Esophagus (tissue), 2 donors: ENCODE measurements at regions not wholly inside any gene's neighbourhood (a gene's known extent, or its start where the extent isn't known, plus 50 kb on each side); places are given as distances from the start of the nearest gene placed in this dataset.

Experiments
- H3K27ac ChIP-seq, 2 donors: one replicate each; pipeline ENCODE4 v1.5.1; 2013; ENCODE audit warnings: low read depth in 2 of 2, mild to moderate bottlenecking in 2 of 2, inconsistent platforms in 1 of 2, low read length in 1 of 2, moderate library complexity in 1 of 2
- H3K27me3 ChIP-seq, 2 donors: one replicate each; pipeline ENCODE4 v1.6.1; 2013; ENCODE audit warnings: low read length in 2 of 2, control low read depth in 1 of 2, mild to moderate bottlenecking in 1 of 2; ENCODE audit not compliant: insufficient read depth in 2 of 2, control insufficient read depth in 1 of 2
- H3K36me3 ChIP-seq, 2 donors: one replicate each; pipeline ENCODE4 v1.6.1; 2013; ENCODE audit warnings: low read length in 1 of 2; ENCODE audit not compliant: control insufficient read depth in 2 of 2, insufficient read depth in 2 of 2
- H3K4me1 ChIP-seq, 2 donors: one replicate each; pipeline ENCODE4 v1.6.1; 2013; ENCODE audit warnings: low read length in 1 of 2; ENCODE audit not compliant: control insufficient read depth in 2 of 2, insufficient read depth in 2 of 2
- H3K4me3 ChIP-seq, 2 donors: one replicate each; pipeline ENCODE4 v1.5.1; 2013; ENCODE audit warnings: low read length in 2 of 2, mild to moderate bottlenecking in 2 of 2, low read depth in 1 of 2, moderate library complexity in 1 of 2
- H3K9me3 ChIP-seq, 2 donors: one replicate each; pipeline ENCODE4 v1.6.1; 2013; ENCODE audit warnings: mild to moderate bottlenecking in 2 of 2, low read depth in 1 of 2, low read length in 1 of 2, moderate library complexity in 1 of 2; ENCODE audit not compliant: control insufficient read depth in 2 of 2, insufficient read depth in 1 of 2
- WGBS, 2 donors: extraction: QIAGEN DNeasy Blood & Tissue Kit; methylation state at CpG; one replicate each; pipeline ENCODE4 v1.1.7; 2013; 5-methylcytosine and 5-hydroxymethylcytosine counted together
- donor health status: healthy with polysubstance abuse.
- donor health status: Bipolar disorder and iron deficiency.

DNA sequence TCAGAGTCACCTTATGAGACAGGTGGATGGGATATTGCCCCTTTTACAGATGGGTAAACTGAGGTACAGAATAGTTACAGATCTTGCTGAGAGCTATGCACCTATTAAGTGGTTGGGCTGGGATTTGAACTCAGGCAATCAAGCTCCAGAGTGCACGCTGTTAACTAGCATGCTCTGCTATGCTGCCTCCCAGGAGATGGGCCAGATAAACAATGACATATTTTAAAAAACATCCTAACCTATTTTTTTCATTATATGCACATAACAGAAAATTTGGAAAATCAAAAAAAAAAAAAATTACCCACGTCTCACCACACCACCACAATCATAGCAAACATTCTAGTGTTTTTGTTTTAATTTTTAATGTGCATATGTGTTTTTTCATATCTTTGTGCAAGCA lies 123.4 kb upstream of the STC2 start:
- no peaks in the 10 kb centered on the region for H3K9me3 ChIP-seq
- no peak overlapping the region for H3K4me3 ChIP-seq
- no peaks in the 10 kb centered on the region for H3K27me3 ChIP-seq
- H3K4me1 ChIP-seq, result no peaks in the 10 kb centered on the region
- WGBS, 2 donors, result 81 to 92% methylated on average over 2 of the region's 2 CpGs
- no peaks in the 10 kb centered on the region for H3K36me3 ChIP-seq
- H3K27ac ChIP-seq, result no peak overlapping the region

DNA sequence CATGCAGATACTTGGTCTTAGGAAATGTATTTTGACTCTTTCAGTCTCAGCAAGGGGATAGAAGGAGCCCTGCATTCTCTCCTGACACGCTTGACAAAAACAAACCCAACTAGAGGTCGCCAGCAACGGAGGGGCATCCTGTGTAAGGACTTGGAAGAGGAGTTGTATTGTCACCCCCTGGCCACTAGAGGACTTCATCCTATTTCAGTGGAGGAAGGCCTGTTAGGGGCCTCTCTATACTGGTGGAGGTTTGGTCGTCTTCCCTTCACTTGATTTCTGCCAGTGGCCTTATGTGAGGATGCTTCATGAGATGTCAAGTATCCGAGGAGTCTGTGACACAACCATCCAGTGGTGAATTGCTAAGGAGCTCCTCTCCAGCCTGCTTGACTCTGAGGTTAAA lies 122.8 kb upstream of the STC2 start:
- 80 to 81% methylated on average over 5 of the region's 5 CpGs for WGBS, 2 donors
- Histone ChIP-seq H3K36me3 (no peaks in the 10 kb centered on the region), H3K9me3 (no peaks in the 10 kb centered on the region), H3K4me1 (no peaks in the 10 kb centered on the region), H3K27me3 (no peaks in the 10 kb centered on the region), H3K27ac (no peak overlapping the region), H3K4me3 (no peak overlapping the region)

DNA sequence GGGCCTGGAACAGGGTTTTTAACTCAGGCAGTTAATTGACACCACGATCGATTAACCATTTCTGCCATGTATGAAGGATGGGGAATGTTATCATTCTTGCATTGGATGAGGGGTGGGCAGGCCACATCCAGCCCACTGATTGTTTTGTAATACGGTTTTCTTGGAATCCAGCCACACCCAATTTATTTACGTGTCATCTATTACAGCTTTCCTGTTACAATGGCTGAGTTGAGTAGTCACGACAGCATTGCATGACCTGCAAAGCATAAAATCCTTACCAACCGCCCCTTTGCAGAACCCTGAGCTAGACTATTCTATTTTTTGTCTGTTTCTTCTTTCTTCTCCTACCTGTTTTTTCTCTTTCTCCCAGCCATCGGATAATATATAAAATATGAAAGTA lies 122.0 kb upstream of the STC2 start:
- Histone ChIP-seq H3K27ac (no peak overlapping the region), H3K9me3 (no peaks in the 10 kb centered on the region), H3K4me3 (no peak overlapping the region), H3K27me3 (no peaks in the 10 kb centered on the region), H3K4me1 (no peaks in the 10 kb centered on the region), H3K36me3 (no peaks in the 10 kb centered on the region)
- 73 to 83% methylated on average over 7 of the region's 7 CpGs for WGBS, 2 donors

DNA sequence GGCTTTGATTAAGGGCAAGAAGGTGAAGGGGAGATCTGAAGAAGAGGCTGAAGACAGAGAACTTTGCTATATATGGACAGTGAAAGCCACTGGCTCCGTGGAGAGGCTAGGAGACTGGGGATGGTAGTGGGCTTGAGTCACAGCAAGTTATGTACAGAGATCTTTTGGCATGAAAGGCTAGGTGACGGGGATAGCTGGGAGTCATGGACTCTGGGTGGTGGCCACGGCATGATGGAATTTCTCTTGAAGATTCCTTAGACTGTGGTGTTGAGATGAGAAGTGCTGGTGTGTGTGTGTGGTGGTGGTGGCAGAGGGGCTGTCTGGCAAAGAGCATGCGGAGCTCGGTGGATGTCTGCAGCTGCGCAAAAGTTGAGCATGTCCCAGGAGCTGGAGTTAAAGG lies 120.6 kb upstream of the STC2 start:
- Histone ChIP-seq H3K27ac (no peak overlapping the region), H3K9me3 (peaks cover 0 to 2% of the 10 kb centered on the region in 2 donors), H3K4me3 (no peak overlapping the region), H3K36me3 (no peaks in the 10 kb centered on the region), H3K4me1 (no peaks in the 10 kb centered on the region), H3K27me3 (no peaks in the 10 kb centered on the region)
- WGBS, 2 donors, result 88 to 90% methylated on average over 6 of the region's 6 CpGs

DNA sequence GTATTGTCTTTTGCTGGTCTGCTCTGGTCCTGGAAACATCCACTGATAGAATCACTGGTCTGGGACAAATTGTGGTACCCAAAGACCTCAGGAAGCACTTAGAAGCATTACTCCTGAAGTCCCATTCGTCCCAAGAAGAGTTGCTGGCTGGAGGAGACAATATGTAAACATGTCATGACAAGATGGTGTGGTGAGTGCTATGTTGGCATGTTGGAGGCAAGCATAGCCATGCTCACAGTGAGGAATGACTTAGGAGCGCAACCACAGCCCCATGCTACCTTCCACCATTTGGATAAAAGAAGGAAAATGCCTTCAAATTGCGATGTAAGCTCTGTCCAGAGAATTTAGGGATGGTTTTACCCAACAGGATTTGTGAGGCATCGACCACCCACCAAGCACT lies 115.8 kb upstream of the STC2 start:
- WGBS, 2 donors, result 72 to 73% methylated on average over 4 of the region's 4 CpGs
- H3K9me3 ChIP-seq, result peaks cover 0 to 2% of the 10 kb centered on the region in 2 donors

DNA sequence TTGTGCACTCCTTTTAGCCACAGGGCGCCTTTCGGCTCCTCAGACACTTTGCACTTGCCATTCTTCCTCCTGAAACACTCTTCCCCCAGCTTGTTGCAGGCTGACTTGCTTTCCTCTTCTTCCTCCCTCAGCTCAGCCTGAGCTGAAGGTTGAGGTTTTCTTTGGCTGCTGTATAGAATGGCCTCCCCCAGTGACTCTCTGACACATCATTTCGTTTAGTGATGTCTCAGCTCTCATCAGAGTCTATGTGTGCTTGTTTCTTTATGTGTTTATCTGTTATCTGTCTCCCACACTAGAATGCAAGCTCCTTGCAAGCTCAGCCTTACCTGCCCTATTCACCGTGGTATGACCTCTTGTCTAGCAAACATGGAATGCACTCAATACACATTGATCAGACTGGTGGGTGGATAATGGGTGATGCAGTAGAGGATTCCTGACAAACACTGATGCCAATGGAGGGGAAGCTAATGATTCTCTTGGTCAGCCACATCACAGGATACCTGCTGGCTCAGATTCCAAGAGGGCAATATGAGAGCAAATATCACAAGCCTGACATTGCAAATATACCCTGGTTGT lies 112.9 kb upstream of the STC2 start:
- H3K27ac ChIP-seq, result no peak overlapping the region
- H3K4me3 ChIP-seq, result no peak overlapping the region
- no peaks in the 10 kb centered on the region for H3K27me3 ChIP-seq
- H3K36me3 ChIP-seq, result no peaks in the 10 kb centered on the region
- no peaks in the 10 kb centered on the region for H3K4me1 ChIP-seq
- peaks cover 0 to 2% of the 10 kb centered on the region in 2 donors for H3K9me3 ChIP-seq
- WGBS, 2 donors, result 57 to 69% methylated on average over 4 of the region's 4 CpGs

More for the DNA sequence above, 115.8 kb upstream of the STC2 start:
- no peaks in the 10 kb centered on the region for H3K36me3 ChIP-seq
- H3K27ac ChIP-seq, result no peak overlapping the region
- H3K4me3 ChIP-seq, result no peak overlapping the region
- H3K4me1 ChIP-seq, result no peaks in the 10 kb centered on the region
- H3K27me3 ChIP-seq, result no peaks in the 10 kb centered on the region

DNA sequence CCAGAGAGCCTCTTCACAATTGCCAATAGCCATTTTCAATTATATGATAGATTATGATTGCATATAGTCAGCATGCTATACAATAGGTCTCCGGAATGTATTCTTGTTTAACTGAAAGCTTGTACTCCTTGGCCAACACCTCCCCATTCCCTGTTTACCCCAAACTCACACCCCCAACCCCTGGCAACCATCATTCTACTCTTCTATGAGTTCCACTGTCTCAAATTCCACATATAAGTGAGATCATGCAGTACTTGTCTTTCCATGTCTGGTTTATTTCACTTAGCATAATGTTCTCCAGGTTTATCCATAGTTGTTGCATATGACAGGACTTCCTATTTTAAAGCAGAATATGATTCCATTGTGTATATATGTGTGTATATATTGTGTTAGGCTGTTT lies 110.7 kb upstream of the STC2 start:
- 83 to 86% methylated on average over 1 of the region's 1 CpG for WGBS, 2 donors
- no peak overlapping the region for H3K27ac ChIP-seq
- H3K27me3 ChIP-seq, result no peaks in the 10 kb centered on the region
- H3K4me1 ChIP-seq, result no peaks in the 10 kb centered on the region
- no peak overlapping the region for H3K4me3 ChIP-seq
- no peaks in the 10 kb centered on the region for H3K36me3 ChIP-seq
- H3K9me3 ChIP-seq, result no peaks in the 10 kb centered on the region

DNA sequence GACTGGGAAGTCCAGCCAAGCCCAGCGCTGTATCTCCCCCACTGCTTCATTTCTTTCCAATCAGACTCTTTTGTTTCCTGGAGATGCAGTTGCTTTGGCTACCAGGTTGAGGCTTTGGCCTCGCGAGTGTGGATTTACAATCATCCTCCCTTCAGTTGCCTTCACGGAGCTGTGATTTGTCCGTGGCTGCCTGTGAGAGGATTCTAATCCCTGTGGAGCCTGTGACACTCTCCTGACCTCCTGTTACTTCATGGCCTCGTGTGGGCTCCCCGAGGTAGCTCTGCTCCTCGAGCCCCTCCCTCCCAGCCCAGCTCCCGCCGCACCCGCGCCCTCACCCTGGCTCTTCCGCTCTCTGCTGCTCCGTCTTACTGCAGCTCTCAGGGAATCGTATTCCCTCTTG lies 107.2 kb upstream of the STC2 start:
- no peaks in the 10 kb centered on the region for H3K27me3 ChIP-seq
- no peaks in the 10 kb centered on the region for H3K36me3 ChIP-seq
- H3K27ac ChIP-seq, result no peak overlapping the region
- no peaks in the 10 kb centered on the region for H3K4me1 ChIP-seq
- 60 to 64% methylated on average over 15 of the region's 15 CpGs for WGBS, 2 donors
- H3K9me3 ChIP-seq, result no peaks in the 10 kb centered on the region
- H3K4me3 ChIP-seq, result no peak overlapping the region

DNA sequence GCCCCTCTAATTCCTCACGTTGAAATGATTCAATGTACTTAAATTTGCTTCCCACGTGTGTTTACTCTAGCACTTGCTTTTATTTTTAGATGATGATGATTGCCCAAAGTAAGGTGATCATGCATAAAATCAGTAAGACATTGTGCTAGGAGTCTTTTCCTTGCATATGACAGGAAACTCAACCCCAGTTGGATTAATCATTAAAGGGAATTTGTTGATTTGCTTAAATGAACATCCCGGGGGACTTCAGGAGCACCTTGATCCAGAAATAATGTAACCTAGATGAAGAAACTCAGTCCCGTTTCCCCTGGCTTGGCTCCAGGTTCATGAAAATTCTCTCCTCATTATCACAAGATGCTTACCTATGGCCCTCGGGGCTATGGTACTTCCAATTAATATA lies 106.1 kb upstream of the STC2 start:
- H3K9me3 ChIP-seq, result no peaks in the 10 kb centered on the region
- no peaks in the 10 kb centered on the region for H3K27me3 ChIP-seq
- no peaks in the 10 kb centered on the region for H3K36me3 ChIP-seq
- H3K27ac ChIP-seq, result no peak overlapping the region
- no peak overlapping the region for H3K4me3 ChIP-seq
- WGBS, 2 donors, result 80 to 85% methylated on average over 5 of the region's 5 CpGs
- H3K4me1 ChIP-seq, result no peaks in the 10 kb centered on the region

DNA sequence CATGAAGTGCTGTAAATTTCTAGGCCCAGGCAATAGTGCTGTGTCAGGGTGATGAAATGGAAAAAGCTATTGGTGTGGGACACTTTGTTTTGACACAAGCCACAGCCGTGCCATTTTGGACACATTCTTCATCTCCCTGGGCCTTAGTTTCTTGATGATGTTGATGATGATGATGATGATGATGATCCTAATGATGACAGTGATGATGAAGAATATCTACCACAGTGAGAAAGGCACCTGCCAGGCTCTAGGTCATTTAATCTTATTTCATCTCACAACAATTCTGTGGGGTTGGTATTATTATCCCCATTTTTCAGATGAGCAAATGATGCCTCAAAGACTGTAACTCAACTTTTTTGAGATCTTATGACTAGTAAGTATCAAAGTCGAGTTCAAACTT lies 102.2 kb upstream of the STC2 start:
- H3K36me3 ChIP-seq, result no peaks in the 10 kb centered on the region
- H3K9me3 ChIP-seq, result no peaks in the 10 kb centered on the region
- WGBS, 2 donors, result 85 to 86% methylated on average over 2 of the region's 2 CpGs

More for the DNA sequence above, 102.2 kb upstream of the STC2 start:
- Histone ChIP-seq H3K4me1 (no peaks in the 10 kb centered on the region), H3K4me3 (no peak overlapping the region), H3K27me3 (no peaks in the 10 kb centered on the region), H3K27ac (no peak overlapping the region)
